Spleen (tissue), 7 donors: ENCODE measurements at regions not wholly inside any gene's neighbourhood (a gene's known extent, or its start where the extent isn't known, plus 50 kb on each side); places are given as distances from the start of the nearest gene placed in this dataset.

Experiments used
- POLR2A ChIP-seq, 3 donors: fragments of 450-650 bp; IDR thresholded peaks; one replicate each; pipeline ENCODE4 v1.5.1; 2017; ENCODE audit warnings: antibody characterized with exemption in 3 of 3, mild to moderate bottlenecking in 1 of 3
- POLR2AphosphoS5 ChIP-seq, 3 donors: sonication (generic); formaldehyde crosslinking; IDR thresholded peaks; one replicate each; pipeline ENCODE4 v1.5.1; 2017; ENCODE audit warnings: antibody characterized with exemption in 3 of 3
- TF ChIP-seq, protein P1 (sequence below), 11 experiments: fragments of 200-600 bp in 7 of 11; fragments of 450-650 bp in 4 of 11; sonication (generic) in 4 of 11; IDR thresholded peaks in 8 of 11; conservative IDR thresholded peaks in 3 of 11; 1 replicate in 7 of 11; 2 replicates in 4 of 11; pipeline versions ENCODE4 v1.4.0 to v1.8.0; 2016 to 2021; ENCODE audit warnings: antibody characterized with exemption in 11 of 11, inconsistent platforms in 4 of 11, mild to moderate bottlenecking in 1 of 11
- donor health status: DM: no; HTN: no; CAD: no; lungs with moderate emphysema.
- donor health status: DM: no; HTN: no; CAD: no.
- donor health status: DM: no; HTN: no; CAD: no.

DNA sequence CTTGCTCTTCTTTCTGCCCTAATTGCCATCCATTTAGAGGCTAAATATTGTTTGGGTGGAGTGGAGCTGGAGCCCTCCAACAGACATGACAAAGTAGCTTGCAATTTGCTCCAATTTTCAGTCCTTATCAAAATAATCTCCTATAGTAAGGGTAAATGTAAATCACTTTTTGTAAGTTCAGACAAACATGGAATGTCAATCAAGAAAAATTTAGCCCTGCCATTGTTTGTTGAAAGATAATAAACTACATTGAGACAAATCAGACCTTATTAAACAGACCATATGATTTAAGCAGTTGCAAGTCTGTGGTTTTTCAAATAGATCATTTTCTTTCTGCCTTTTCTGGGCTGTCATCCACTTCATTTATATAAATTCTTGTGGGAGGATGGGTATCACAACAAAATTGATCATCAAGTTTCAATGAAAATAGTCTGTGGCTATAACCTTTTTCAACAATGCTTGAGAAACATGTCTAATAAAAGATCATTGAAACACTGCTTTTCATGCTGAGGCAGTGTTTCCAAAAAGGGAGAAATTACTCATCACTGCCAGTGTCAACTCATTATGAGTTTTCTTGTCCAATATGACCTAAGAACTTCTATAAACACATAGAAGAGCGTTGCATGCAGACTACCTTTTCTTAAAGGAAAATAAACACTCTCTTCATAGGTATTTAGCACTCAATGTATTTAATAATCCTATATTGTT lies 1152.0 kb upstream of the B3GALT2 start:
- TF ChIP-seq, protein P1, sequence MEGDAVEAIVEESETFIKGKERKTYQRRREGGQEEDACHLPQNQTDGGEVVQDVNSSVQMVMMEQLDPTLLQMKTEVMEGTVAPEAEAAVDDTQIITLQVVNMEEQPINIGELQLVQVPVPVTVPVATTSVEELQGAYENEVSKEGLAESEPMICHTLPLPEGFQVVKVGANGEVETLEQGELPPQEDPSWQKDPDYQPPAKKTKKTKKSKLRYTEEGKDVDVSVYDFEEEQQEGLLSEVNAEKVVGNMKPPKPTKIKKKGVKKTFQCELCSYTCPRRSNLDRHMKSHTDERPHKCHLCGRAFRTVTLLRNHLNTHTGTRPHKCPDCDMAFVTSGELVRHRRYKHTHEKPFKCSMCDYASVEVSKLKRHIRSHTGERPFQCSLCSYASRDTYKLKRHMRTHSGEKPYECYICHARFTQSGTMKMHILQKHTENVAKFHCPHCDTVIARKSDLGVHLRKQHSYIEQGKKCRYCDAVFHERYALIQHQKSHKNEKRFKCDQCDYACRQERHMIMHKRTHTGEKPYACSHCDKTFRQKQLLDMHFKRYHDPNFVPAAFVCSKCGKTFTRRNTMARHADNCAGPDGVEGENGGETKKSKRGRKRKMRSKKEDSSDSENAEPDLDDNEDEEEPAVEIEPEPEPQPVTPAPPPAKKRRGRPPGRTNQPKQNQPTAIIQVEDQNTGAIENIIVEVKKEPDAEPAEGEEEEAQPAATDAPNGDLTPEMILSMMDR (IDR thresholded peaks at IDR 0.05 in 8 of 11, conservative IDR thresholded peaks at IDR 0.05 in 3 of 11) = no peak
- TF ChIP-seq POLR2AphosphoS5 (IDR thresholded peaks at IDR 0.05) (no peak), POLR2A (IDR thresholded peaks at IDR 0.05) (no peak)
